DOHH2 (cell line): ENCODE measurements at regions not wholly inside any gene's neighbourhood (a gene's known extent, or its start where the extent isn't known, plus 50 kb on each side); places are given as distances from the start of the nearest gene placed in this dataset.

ENCODE experiments used
- EZH2phosphoT487 ChIP-seq: fragments of 200-600 bp; sonication (generic); IDR thresholded peaks from 2 replicates; pipeline ENCODE4 v1.6.1; 2017; ENCODE audit warnings: borderline replicate concordance, mild to moderate bottlenecking, antibody characterized with exemption, low read length, moderate library complexity, mixed read lengths
- TF ChIP-seq, protein P1 (sequence below): fragments of 200-600 bp; sonication (generic); IDR thresholded peaks from one replicate; pipeline ENCODE4 v1.5.1; 2014; ENCODE audit warnings: antibody characterized with exemption, mild to moderate bottlenecking, low read depth, low read length; ENCODE audit not compliant: poor library complexity, severe bottlenecking

DNA sequence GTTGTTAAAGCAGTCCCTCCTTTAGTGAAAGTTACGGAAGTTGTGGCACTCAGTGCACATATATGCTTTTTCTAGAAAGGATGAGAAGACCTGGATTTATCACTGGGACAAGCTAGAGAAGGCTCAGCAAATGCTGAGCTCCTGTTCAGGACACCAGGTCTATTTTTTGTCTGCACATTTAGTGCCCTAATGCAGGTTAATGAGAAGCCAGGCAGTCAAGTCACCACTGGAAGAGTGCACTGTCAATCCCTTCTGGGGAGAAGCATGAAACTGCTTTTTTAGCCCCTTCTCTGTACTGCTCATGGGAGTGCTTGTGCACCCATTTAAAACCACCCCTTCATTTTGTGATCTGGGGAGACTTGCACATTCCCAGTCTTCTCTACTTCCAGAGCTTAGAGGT is 624.1 kb upstream of the USP24 start:
- TF ChIP-seq, protein P1, sequence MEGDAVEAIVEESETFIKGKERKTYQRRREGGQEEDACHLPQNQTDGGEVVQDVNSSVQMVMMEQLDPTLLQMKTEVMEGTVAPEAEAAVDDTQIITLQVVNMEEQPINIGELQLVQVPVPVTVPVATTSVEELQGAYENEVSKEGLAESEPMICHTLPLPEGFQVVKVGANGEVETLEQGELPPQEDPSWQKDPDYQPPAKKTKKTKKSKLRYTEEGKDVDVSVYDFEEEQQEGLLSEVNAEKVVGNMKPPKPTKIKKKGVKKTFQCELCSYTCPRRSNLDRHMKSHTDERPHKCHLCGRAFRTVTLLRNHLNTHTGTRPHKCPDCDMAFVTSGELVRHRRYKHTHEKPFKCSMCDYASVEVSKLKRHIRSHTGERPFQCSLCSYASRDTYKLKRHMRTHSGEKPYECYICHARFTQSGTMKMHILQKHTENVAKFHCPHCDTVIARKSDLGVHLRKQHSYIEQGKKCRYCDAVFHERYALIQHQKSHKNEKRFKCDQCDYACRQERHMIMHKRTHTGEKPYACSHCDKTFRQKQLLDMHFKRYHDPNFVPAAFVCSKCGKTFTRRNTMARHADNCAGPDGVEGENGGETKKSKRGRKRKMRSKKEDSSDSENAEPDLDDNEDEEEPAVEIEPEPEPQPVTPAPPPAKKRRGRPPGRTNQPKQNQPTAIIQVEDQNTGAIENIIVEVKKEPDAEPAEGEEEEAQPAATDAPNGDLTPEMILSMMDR = no peak
- TF ChIP-seq EZH2phosphoT487 = no peak
